H9 (cell line): ENCODE measurements at regions not wholly inside any gene's neighbourhood (a gene's known extent, or its start where the extent isn't known, plus 50 kb on each side); places are given as distances from the start of the nearest gene placed in this dataset.

Experiments used
- DNase-seq: peaks from one replicate; pipeline ENCODE4 v3.0.0-alpha.2; 2017
- H2AFZ ChIP-seq: one replicate; pipeline ENCODE4 v1.6.1; 2013; ENCODE audit warnings: mild to moderate bottlenecking, low read length, control low read depth, moderate library complexity
- H2AK5ac ChIP-seq: 2 replicates; pipeline ENCODE4 v1.6.1; 2013; ENCODE audit warnings: low read length, control low read depth, mixed read lengths; ENCODE audit not compliant: insufficient read length
- H2BK120ac ChIP-seq: one replicate; pipeline ENCODE4 v1.6.1; 2013; ENCODE audit warnings: low read depth, mild to moderate bottlenecking, low read length, control low read depth, inconsistent platforms; ENCODE audit not compliant: poor library complexity, severe bottlenecking
- H2BK12ac ChIP-seq: 2 replicates; pipeline ENCODE4 v1.6.1; 2013; ENCODE audit warnings: low read length, control low read depth, mixed read lengths, low read depth; ENCODE audit not compliant: insufficient read length
- H2BK15ac ChIP-seq: 2 replicates; pipeline ENCODE4 v1.6.1; 2013; ENCODE audit warnings: low read depth, low read length, control low read depth
- H2BK20ac ChIP-seq: one replicate; pipeline ENCODE4 v1.6.1; 2013; ENCODE audit warnings: low read depth, mild to moderate bottlenecking, low read length, control low read depth, inconsistent platforms; ENCODE audit not compliant: poor library complexity, severe bottlenecking
- H2BK5ac ChIP-seq: 2 replicates; pipeline ENCODE4 v1.6.1; 2013; ENCODE audit warnings: low read length, control low read depth, mixed read lengths; ENCODE audit not compliant: insufficient read length
- H3K14ac ChIP-seq: 2 replicates; pipeline ENCODE4 v1.6.1; 2013; ENCODE audit warnings: low read length, control low read depth; ENCODE audit not compliant: insufficient read depth
- H3K18ac ChIP-seq: 2 replicates; pipeline ENCODE4 v1.6.1; 2013; ENCODE audit warnings: low read depth, mild to moderate bottlenecking, mixed read lengths, low read length, control low read depth; ENCODE audit not compliant: insufficient read length
- H3K23ac ChIP-seq: 2 replicates; pipeline ENCODE4 v1.6.1; 2013; ENCODE audit warnings: low read length, control low read depth, mixed read lengths, low read depth; ENCODE audit not compliant: insufficient read length
- H3K23me2 ChIP-seq: 2 replicates; pipeline ENCODE4 v1.6.1; 2013; ENCODE audit warnings: low read depth, mild to moderate bottlenecking, mixed read lengths, low read length, control low read depth; ENCODE audit not compliant: insufficient read length, poor library complexity, severe bottlenecking
- H3K27ac ChIP-seq: 2 replicates; pipeline ENCODE4 v1.5.1; 2013; ENCODE audit warnings: low read length, control low read depth, mixed read lengths, low read depth; ENCODE audit not compliant: insufficient read length
- H3K27me3 ChIP-seq: 2 replicates; pipeline ENCODE4 v1.6.1; 2013; ENCODE audit warnings: low read length, control low read depth, inconsistent platforms; ENCODE audit not compliant: insufficient read depth
- H3K4ac ChIP-seq: 2 replicates; pipeline ENCODE4 v1.6.1; 2013; ENCODE audit warnings: low read depth, mild to moderate bottlenecking, control low read depth, inconsistent platforms, low read length, moderate library complexity
- H3K4me1 ChIP-seq: 2 replicates; pipeline ENCODE4 v1.6.1; 2013; ENCODE audit warnings: low read length, control low read depth, inconsistent platforms; ENCODE audit not compliant: insufficient read depth
- H3K4me2 ChIP-seq: 2 replicates; pipeline ENCODE4 v1.6.1; 2013; ENCODE audit warnings: low read length, control low read depth, mixed read lengths; ENCODE audit not compliant: insufficient read length, insufficient read depth
- H3K56ac ChIP-seq: 2 replicates; pipeline ENCODE4 v1.6.1; 2013; ENCODE audit warnings: low read depth, mild to moderate bottlenecking, mixed read lengths, low read length, control low read depth; ENCODE audit not compliant: insufficient read length
- H3K79me1 ChIP-seq: 2 replicates; pipeline ENCODE4 v1.6.1; 2013; ENCODE audit warnings: low read depth, mild to moderate bottlenecking, moderate library complexity, low read length, control low read depth, inconsistent platforms; ENCODE audit not compliant: insufficient read depth, poor library complexity, severe bottlenecking
- H3K79me2 ChIP-seq: 2 replicates; pipeline ENCODE4 v1.6.1; 2013; ENCODE audit warnings: low read length, control low read depth, inconsistent platforms; ENCODE audit not compliant: insufficient read depth
- H3K9ac ChIP-seq: 2 replicates; pipeline ENCODE4 v1.6.1; 2013; ENCODE audit warnings: low read length, control low read depth, mixed read lengths; ENCODE audit not compliant: insufficient read length; ENCODE audit errors: extremely low read depth
- H3K9me3 ChIP-seq: one replicate; pipeline ENCODE4 v1.6.1; 2013; ENCODE audit warnings: low read depth, low read length, inconsistent platforms; ENCODE audit not compliant: control insufficient read depth
- H3T11ph ChIP-seq: one replicate; pipeline ENCODE4 v1.6.1; 2013; ENCODE audit warnings: mild to moderate bottlenecking, low read length, control low read depth, inconsistent platforms
- H4K20me1 ChIP-seq: one replicate; pipeline ENCODE4 v1.6.1; 2013; ENCODE audit not compliant: control insufficient read depth, insufficient read length, insufficient read depth
- H4K5ac ChIP-seq: 2 replicates; pipeline ENCODE4 v1.6.1; 2013; ENCODE audit warnings: low read depth, mild to moderate bottlenecking, mixed read lengths, low read length, control low read depth; ENCODE audit not compliant: insufficient read length
- H4K8ac ChIP-seq: replicated peaks from 2 replicates; pipeline ENCODE4 v1.6.1; 2013; ENCODE audit warnings: low read length, control low read depth, mixed read lengths, low read depth; ENCODE audit not compliant: insufficient read length
- H4K91ac ChIP-seq: 2 replicates; pipeline ENCODE4 v1.6.1; 2013; ENCODE audit warnings: low read depth, mild to moderate bottlenecking, moderate library complexity, mixed read lengths, low read length, control low read depth; ENCODE audit not compliant: insufficient read length
- H3K27ac Mint-ChIP-seq, 3 experiments: 2 replicates in 2 of 3; 3 replicates in 1 of 3; pipeline ENCODE4 v1.8.0; 2020 to 2021; ENCODE audit warnings: mixed read lengths in 3 of 3, mild to moderate bottlenecking in 1 of 3, moderate library complexity in 1 of 3
- H3K27me3 Mint-ChIP-seq: 2 replicates; pipeline ENCODE4 v1.8.0; 2021; ENCODE audit warnings: low read depth, mild to moderate bottlenecking, moderate library complexity, mixed read lengths
- H3K36me3 Mint-ChIP-seq, 3 experiments: 2 replicates in 2 of 3; 3 replicates in 1 of 3; pipeline ENCODE4 v1.8.0; 2020 to 2021; ENCODE audit warnings: low read depth in 3 of 3, mixed read lengths in 3 of 3; ENCODE audit not compliant: insufficient read depth in 1 of 3
- H3K4me1 Mint-ChIP-seq, 2 experiments: 2 replicates each; pipeline ENCODE4 v1.8.0; 2020; ENCODE audit warnings: mixed read lengths in 2 of 2
- H3K4me3 Mint-ChIP-seq, 2 experiments: 2 replicates in 1 of 2; 3 replicates in 1 of 2; pipeline ENCODE4 v1.8.0; 2020 to 2021; ENCODE audit warnings: mild to moderate bottlenecking in 2 of 2, mixed read lengths in 2 of 2, moderate library complexity in 1 of 2
- H3K9me3 Mint-ChIP-seq, 2 experiments: 2 replicates in 1 of 2; 3 replicates in 1 of 2; pipeline ENCODE4 v1.8.0; 2020; ENCODE audit warnings: mild to moderate bottlenecking in 2 of 2, mixed read lengths in 2 of 2, moderate library complexity in 1 of 2
- CTCF ChIP-seq: fragments of 200-600 bp; sonication (generic); conservative IDR thresholded peaks from 3 replicates; pipeline ENCODE4 v1.8.0; 2021; ENCODE audit warnings: antibody characterized with exemption, mild to moderate bottlenecking
- WGBS: extraction: QIAGEN DNeasy Blood & Tissue Kit; methylation state at CpG from one replicate; pipeline ENCODE4 v1.1.7; 2013; ENCODE audit warnings: missing lambda C conversion rate, low lambda C conversion rate, mixed read lengths; ENCODE audit not compliant: insufficient read length; ENCODE audit errors: extremely low coverage; 5-methylcytosine and 5-hydroxymethylcytosine counted together

- H2BK20ac ChIP-seq = no peak overlapping the region
- no peaks in the 10 kb centered on the region for H3K27me3 ChIP-seq
- no peak overlapping the region for H3K23ac ChIP-seq
- no peak overlapping the region for H3K18ac ChIP-seq
- no peaks in the 10 kb centered on the region for H3K23me2 ChIP-seq
- H2AFZ ChIP-seq = no peak overlapping the region
- Mint-ChIP-seq H3K36me3 (peaks cover 0 to 2% (median 0%) of the 10 kb centered on the region in 3 experiments; a peak in 2 of 7 replicates), H3K4me3 (no peak overlapping the region), H3K9me3 (peaks cover 0 to 5% of the 10 kb centered on the region in 2 experiments; a peak in 3 of 5 replicates), H3K4me1 (peaks cover 0 to 11% of the 10 kb centered on the region in 2 experiments; a peak in 1 of 4 replicates), H3K27ac (no peak overlapping the region), H3K27me3 (0 out of 2 replicates have a peak, but pooled peaks cover 2% of the 10 kb centered on the region)
- H3K4me2 ChIP-seq = no peak overlapping the region
- no peak overlapping the region for H2BK12ac ChIP-seq
- no peak overlapping the region for H3K56ac ChIP-seq
- no peaks in the 10 kb centered on the region for H3K4me1 ChIP-seq
- no peak for TF ChIP-seq CTCF
- H2AK5ac ChIP-seq = no peak overlapping the region
- H3K27ac ChIP-seq = no peak overlapping the region
- H2BK5ac ChIP-seq = no peak overlapping the region
- H3K4ac ChIP-seq = no peak overlapping the region
- H4K8ac ChIP-seq = no peak overlapping the region
- H2BK15ac ChIP-seq = no peak overlapping the region
- H4K91ac ChIP-seq = no peak overlapping the region
- H3K79me2 ChIP-seq = no peaks in the 10 kb centered on the region
- no peak overlapping the region for H2BK120ac ChIP-seq
- no peaks in the 10 kb centered on the region for H4K20me1 ChIP-seq
- WGBS = no CpG with 5 or more reads among the region's 1 CpG
- DNase-seq = no peak
- no peak overlapping the region for H3T11ph ChIP-seq
- no peak overlapping the region for H3K9ac ChIP-seq
- H3K14ac ChIP-seq = no peak overlapping the region
- no peaks in the 10 kb centered on the region for H3K9me3 ChIP-seq
- no peak overlapping the region for H4K5ac ChIP-seq
- H3K79me1 ChIP-seq = no peaks in the 10 kb centered on the region
These were observed 136.5 kb downstream of the MREG start for GRCh38 chr2:215876937-215877238.
